ENCODE measurements at regions not wholly inside any gene's neighbourhood (a gene's known extent, or its start where the extent isn't known, plus 50 kb on each side); places are given as distances from the start of the nearest gene placed in this dataset.

GRCh38 chr10:30687698-30688213 is 58.2 kb upstream of the LYZL2 start:
- TF ChIP-seq CTCF (IDR thresholded peaks at IDR 0.05) = peak; percentile 96

GRCh38 chr10:30686708-30687107 is 57.2 kb upstream of the LYZL2 start:
- no peak for TF ChIP-seq CTCF (IDR thresholded peaks at IDR 0.05)

GRCh38 chr10:30683496-30683895 is 53.9 kb upstream of the LYZL2 start:
- TF ChIP-seq CTCF (IDR thresholded peaks at IDR 0.05) = no peak

- TF ChIP-seq CTCF (IDR thresholded peaks at IDR 0.05) = no peak
Measured at GRCh38 chr10:30680908-30681307, 51.4 kb upstream of the LYZL2 start.

All from LNCAP (cell line).